Panc1 (cell line): ENCODE measurements at regions not wholly inside any gene's neighbourhood (a gene's known extent, or its start where the extent isn't known, plus 50 kb on each side); places are given as distances from the start of the nearest gene placed in this dataset.

Experiments
- ATAC-seq: fragments of 200-7000 bp; cut with Tn5 transposase; 2 replicates; pipeline ENCODE4 v1.9.1; 2020; ENCODE audit warnings: mild to moderate bottlenecking, moderate library complexity
- BruUV-seq: library from RNA; stranded (reverse); fragments of 400-500 nt; replicated peaks from 2 replicates; lab custom pipeline; 2021; lab: Mats Ljungman, UMichigan
- CTCF ChIA-PET: fragments of 300-600 bp; sonication (Branson Sonifier 250); formaldehyde crosslinking; loops from one replicate; lab custom pipeline; 2022; ENCODE audit warnings: antibody characterized with exemption; lab: Charles Lee
- POLR2A ChIA-PET: fragments of 300-600 bp; sonication (Branson Sonifier 250); formaldehyde crosslinking; loops from one replicate; lab custom pipeline; 2022; ENCODE audit warnings: antibody characterized with exemption; lab: Charles Lee
- DNase-seq: peaks from one replicate; pipeline ENCODE4 v3.0.0-alpha.2; 2010; ENCODE audit warnings: low read depth, low spot score
- H3K27ac ChIP-seq: 2 replicates; pipeline ENCODE4 v1.5.1; 2011; ENCODE audit warnings: mild to moderate bottlenecking, low read length, inconsistent platforms
- H3K27me3 ChIP-seq: fragments of 200-500 bp; sonication (Bioruptor generic); 2 replicates; pipeline ENCODE4 v1.6.0; 2014; ENCODE audit warnings: low read length, inconsistent platforms; ENCODE audit not compliant: control insufficient read depth, insufficient read depth
- H3K36me3 ChIP-seq: fragments of 200-500 bp; sonication (Bioruptor generic); 2 replicates; pipeline ENCODE4 v1.5.1; 2014; ENCODE audit warnings: inconsistent platforms, mild to moderate bottlenecking, low read length, moderate library complexity; ENCODE audit not compliant: control insufficient read depth, insufficient read depth
- H3K4me1 ChIP-seq: 2 replicates; pipeline ENCODE4 v1.5.1; 2011; ENCODE audit warnings: inconsistent platforms, mild to moderate bottlenecking, low read length, moderate library complexity; ENCODE audit not compliant: control insufficient read depth, insufficient read depth
- H3K4me3 ChIP-seq, 2 experiments: 2 replicates each; pipeline ENCODE4 v1.5.1; 2011 to 2012; ENCODE audit warnings: low read depth in 2 of 2, low read length in 2 of 2, mild to moderate bottlenecking in 2 of 2, inconsistent platforms in 1 of 2, moderate library complexity in 1 of 2
- H3K9me3 ChIP-seq: fragments of 200-500 bp; sonication (Bioruptor generic); 2 replicates; pipeline ENCODE4 v1.5.1; 2014; ENCODE audit warnings: low read depth, mild to moderate bottlenecking, inconsistent platforms, low read length, moderate library complexity; ENCODE audit not compliant: control insufficient read depth, insufficient read depth
- POLR2AphosphoS5 ChIP-seq: IDR thresholded peaks from 2 replicates; pipeline ENCODE4 v1.6.1; 2012; ENCODE audit warnings: mild to moderate bottlenecking, low read depth, low read length, moderate library complexity
- TCF7L2 ChIP-seq: IDR thresholded peaks from 2 replicates; pipeline ENCODE4 v1.6.1; 2011; ENCODE audit warnings: mild to moderate bottlenecking, low read depth, low read length, inconsistent platforms
- in situ Hi-C: cut with HindIII; loops from 2 replicates; pipeline ENCODE4 v1.10.0; 2016; ENCODE audit warnings: low sequenced_read_pairs, low pct_unique_long_range_greater_than_20kb
- intact Hi-C: fragments of 100-400 bp; cut with micrococcal nuclease; formaldehyde crosslinking; loops from one replicate; pipeline ENCODE4 v1.10.0; 2022; ENCODE audit not compliant: unreplicated experiment
- TF ChIP-seq, protein P1 (sequence below): fragments of 450-650 bp; IDR thresholded peaks from 2 replicates; pipeline ENCODE4 v1.5.1; 2017; ENCODE audit warnings: mild to moderate bottlenecking
- TF ChIP-seq, protein P2 (sequence below), 2 experiments: IDR thresholded peaks; 2 replicates each; pipeline ENCODE4 v1.6.1; 2011 to 2012; ENCODE audit warnings: low read depth in 2 of 2, control low read depth in 1 of 2, low read length in 1 of 2, mild to moderate bottlenecking in 1 of 2, moderate library complexity in 1 of 2; ENCODE audit not compliant: insufficient read depth in 1 of 2

DNA sequence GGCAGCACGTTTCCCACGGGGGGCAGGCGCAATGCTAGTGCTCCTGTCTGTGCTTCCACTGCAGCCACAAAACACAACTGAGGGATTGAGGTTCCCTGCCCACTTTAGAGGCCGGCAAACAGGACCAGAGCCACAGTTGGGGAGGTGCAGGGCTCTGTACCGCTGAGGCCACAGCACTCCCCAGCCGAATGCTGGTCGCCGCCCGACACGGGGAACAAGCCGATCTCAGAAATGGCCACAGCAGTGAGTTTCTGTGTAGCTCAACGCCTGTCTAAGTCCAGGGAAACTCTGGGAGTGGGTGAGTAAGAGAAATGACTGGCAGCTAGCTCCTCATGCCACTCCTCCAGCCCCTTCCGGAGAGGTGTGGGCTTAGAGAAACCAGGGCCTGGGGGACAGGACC lies 194.0 kb upstream of the VWC2 start:
- intact Hi-C loops, result no loop called here
- Histone ChIP-seq H3K27ac (no peak overlapping the region), H3K9me3 (no peaks in the 10 kb centered on the region), H3K36me3 (no peaks in the 10 kb centered on the region), H3K4me3 (no peak overlapping the region), H3K27me3 (no peaks in the 10 kb centered on the region), H3K4me1 (no peaks in the 10 kb centered on the region)
- DNase-seq (no peak), ATAC-seq (no peak)
- TF ChIP-seq, protein P1, sequence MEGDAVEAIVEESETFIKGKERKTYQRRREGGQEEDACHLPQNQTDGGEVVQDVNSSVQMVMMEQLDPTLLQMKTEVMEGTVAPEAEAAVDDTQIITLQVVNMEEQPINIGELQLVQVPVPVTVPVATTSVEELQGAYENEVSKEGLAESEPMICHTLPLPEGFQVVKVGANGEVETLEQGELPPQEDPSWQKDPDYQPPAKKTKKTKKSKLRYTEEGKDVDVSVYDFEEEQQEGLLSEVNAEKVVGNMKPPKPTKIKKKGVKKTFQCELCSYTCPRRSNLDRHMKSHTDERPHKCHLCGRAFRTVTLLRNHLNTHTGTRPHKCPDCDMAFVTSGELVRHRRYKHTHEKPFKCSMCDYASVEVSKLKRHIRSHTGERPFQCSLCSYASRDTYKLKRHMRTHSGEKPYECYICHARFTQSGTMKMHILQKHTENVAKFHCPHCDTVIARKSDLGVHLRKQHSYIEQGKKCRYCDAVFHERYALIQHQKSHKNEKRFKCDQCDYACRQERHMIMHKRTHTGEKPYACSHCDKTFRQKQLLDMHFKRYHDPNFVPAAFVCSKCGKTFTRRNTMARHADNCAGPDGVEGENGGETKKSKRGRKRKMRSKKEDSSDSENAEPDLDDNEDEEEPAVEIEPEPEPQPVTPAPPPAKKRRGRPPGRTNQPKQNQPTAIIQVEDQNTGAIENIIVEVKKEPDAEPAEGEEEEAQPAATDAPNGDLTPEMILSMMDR, result no peak
- TF ChIP-seq, protein P2, sequence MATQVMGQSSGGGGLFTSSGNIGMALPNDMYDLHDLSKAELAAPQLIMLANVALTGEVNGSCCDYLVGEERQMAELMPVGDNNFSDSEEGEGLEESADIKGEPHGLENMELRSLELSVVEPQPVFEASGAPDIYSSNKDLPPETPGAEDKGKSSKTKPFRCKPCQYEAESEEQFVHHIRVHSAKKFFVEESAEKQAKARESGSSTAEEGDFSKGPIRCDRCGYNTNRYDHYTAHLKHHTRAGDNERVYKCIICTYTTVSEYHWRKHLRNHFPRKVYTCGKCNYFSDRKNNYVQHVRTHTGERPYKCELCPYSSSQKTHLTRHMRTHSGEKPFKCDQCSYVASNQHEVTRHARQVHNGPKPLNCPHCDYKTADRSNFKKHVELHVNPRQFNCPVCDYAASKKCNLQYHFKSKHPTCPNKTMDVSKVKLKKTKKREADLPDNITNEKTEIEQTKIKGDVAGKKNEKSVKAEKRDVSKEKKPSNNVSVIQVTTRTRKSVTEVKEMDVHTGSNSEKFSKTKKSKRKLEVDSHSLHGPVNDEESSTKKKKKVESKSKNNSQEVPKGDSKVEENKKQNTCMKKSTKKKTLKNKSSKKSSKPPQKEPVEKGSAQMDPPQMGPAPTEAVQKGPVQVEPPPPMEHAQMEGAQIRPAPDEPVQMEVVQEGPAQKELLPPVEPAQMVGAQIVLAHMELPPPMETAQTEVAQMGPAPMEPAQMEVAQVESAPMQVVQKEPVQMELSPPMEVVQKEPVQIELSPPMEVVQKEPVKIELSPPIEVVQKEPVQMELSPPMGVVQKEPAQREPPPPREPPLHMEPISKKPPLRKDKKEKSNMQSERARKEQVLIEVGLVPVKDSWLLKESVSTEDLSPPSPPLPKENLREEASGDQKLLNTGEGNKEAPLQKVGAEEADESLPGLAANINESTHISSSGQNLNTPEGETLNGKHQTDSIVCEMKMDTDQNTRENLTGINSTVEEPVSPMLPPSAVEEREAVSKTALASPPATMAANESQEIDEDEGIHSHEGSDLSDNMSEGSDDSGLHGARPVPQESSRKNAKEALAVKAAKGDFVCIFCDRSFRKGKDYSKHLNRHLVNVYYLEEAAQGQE (IDR thresholded peaks at IDR 0.05; ENCODE audit: insufficient read depth in 1 of 2, low read depth in 2 of 2, low read length in 1 of 2), result no peak
- TF ChIP-seq POLR2AphosphoS5, result no peak
- ChIA-PET CTCF (no interaction called here), POLR2A (no interaction called here)
- in situ Hi-C loops, result no loop called here
- BruUV-seq, result no TSS peak

DNA sequence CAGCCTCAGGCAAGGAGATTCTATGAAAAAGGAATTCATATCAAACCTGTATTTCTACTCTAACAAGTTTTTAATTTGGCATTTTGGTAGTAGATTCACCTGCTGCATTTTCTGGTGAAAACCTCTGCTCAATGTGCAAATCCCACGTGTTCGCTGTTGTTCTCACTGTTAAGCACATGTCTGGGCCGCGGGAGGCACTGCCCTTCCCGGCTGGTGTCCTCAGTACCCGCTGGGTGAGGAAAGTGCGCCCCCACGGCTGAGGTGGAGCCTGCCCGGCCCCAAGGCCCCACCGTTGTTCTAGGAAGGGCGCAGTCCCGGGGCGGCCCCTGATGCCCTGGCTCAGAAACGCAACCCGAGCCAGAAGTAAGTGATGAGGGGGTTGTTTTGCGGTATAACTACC lies 193.4 kb upstream of the VWC2 start:
- TF ChIP-seq, protein P2 (IDR thresholded peaks at IDR 0.05; ENCODE audit: insufficient read depth in 1 of 2, low read depth in 2 of 2, low read length in 1 of 2), result no peak
- TF ChIP-seq TCF7L2 (no peak), POLR2AphosphoS5 (no peak)
- no peaks in the 10 kb centered on the region for H3K27me3 ChIP-seq
- intact Hi-C loops, result no loop called here
- no peak overlapping the region for H3K4me3 ChIP-seq
- POLR2A ChIA-PET, result no interaction called here
- in situ Hi-C loops, result no loop called here
- CTCF ChIA-PET, result no interaction called here
- ATAC-seq (no peak), DNase-seq (no peak)
- no peaks in the 10 kb centered on the region for H3K36me3 ChIP-seq
- no peak overlapping the region for H3K27ac ChIP-seq
- no peaks in the 10 kb centered on the region for H3K4me1 ChIP-seq
- no TSS peak for BruUV-seq
- H3K9me3 ChIP-seq, result no peaks in the 10 kb centered on the region
